GM19395 (cell line): ENCODE measurements at regions not wholly inside any gene's neighbourhood (a gene's known extent, or its start where the extent isn't known, plus 50 kb on each side); places are given as distances from the start of the nearest gene placed in this dataset.
"Not testable (repeated sequence)": the region's sequence is repeated elsewhere in the genome, so short reads cannot be mapped to it uniquely, and the experiment has no call there.

ENCODE experiments used
- ATAC-seq: cut with Tn5 transposase; IDR thresholded peaks from one replicate; pipeline ENCODE4 v1.9.1; 2021; ENCODE audit warnings: mild to moderate bottlenecking, moderate library complexity; ENCODE audit not compliant: unreplicated experiment

DNA sequence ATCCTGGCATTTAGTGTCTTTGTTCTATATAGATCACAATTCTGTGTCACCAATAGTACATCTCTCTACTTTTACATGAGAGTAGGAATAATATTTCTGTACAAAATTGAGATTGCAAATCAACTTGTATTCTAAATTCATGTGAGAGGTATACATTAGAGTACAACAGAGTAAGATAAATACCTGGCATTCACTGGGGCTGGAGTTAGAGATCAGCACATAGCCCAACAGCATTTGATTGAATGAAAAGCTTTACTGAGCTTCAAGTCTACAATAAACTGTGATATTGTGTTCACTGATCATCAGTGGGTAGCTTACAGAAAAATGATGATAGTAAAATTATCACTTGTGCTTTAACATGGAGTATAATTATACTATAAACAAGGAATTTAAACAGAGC lies 1114.7 kb downstream of the REEP3 start:
- no peak for ATAC-seq

DNA sequence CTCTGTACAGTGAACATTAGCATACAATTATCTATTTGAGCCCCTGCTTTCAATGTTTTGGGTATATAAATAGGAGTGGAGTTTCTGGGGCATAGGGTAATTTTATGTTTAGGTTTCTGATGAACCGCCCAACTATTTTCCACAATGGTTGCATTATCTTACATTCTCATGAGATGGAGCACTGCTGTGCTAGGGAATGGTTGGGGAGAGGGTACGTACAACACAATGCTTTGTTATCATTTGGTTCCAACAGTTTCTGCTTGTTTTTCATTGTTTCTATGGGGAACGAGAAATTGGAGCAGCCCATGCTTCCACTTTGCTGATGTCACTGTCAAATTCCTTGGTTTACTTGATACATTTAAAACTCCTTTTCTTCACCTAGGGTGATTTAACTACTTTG lies 1115.3 kb downstream of the REEP3 start:
- ATAC-seq, result no peak

DNA sequence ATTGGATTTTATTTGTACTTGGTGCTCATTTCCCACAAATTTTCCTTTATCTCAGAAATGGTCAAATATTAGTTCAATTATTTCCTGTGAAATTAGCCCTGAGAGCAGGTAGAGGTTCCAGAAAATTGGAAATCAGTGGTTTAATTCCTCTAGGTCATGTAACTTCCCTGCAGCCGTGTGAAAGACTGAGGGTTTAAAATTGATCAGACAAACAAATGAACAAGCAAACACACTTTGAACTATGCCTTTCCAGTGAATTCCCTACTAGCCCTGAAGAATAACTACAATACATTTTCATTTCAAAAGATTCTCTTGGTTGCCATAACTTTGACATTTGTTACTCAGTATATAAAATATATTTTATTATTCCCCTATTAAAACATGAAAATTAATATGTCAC lies 1116.7 kb downstream of the REEP3 start:
- no peak for ATAC-seq

DNA sequence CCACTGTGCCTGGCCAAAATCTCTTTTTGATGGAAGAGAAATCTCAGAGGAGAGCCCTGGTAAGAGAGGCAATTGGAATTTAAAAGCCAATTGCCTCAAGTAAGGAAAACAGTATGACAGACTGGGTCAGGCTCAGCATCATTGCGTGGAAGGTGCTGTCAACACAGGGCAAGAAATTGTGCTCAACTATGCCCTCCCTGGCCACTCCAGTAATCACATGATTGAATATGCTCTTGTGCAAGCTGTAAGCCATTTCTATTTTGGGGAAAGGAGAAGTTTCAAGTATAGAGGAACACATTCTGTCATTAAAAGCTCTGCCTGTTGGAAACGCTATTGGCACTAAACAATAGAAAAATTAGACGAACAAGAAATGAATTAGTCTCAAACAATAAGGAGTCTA lies 1127.7 kb downstream of the REEP3 start:
- ATAC-seq, result no peak

DNA sequence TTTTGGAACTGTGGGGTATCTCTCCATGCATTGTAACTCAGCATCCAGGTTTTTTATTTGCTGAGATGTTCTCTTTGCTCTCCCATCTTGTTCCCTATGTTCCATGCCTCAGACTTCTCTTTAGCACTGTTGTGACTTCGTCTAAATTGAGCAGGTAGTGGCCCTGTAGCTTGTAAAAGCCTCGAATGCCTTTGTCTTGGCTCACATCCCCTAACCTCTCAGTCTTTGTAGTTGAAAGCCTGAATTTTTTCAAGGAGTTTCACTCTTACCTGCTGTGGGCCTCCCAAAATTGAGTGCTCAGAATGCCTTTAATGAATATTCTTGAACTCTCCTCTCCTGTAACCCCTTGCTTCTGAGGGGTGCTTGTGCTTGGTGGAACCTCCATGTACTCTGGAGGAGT lies 1137.3 kb downstream of the REEP3 start:
- no peak for ATAC-seq

DNA sequence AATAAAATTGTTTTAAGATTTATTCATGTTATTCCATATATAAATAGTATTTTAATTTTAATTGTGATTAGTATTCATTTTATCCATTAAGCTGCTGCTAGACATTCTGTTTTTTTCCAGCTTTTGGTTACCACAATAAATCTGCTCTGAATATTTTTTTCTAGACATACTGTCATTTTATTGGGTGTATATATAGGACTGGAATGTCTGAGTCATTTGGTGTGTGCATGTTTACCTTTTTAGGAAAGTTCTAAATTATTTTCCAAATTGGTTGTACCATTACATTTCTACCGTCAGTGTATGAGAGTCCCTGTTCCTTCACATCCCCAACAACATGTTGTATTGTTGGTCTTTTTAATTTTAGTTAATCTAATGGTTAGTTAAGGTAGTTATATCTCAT lies 1138.1 kb downstream of the REEP3 start:
- ATAC-seq, result no peak

DNA sequence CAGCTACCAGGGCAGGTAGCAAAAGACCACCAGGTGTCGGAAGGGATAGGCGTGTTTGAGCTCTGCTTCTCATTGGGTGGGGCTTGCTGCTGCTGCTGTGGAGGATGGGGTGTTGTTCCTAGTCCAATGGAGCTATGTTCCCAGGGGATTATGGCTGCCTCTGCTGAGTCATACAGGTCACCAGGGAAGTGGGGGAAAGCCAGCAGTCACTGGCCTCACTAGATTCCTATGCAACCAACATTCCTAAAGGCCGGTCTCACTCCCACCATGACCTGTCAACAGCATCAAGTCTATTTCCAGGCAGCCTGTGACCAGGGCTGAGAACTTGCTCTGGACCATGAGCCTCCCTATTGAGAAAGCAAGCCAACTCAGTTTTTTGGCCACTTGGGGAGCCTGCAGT lies 1160.8 kb downstream of the REEP3 start:
- no peak for ATAC-seq

DNA sequence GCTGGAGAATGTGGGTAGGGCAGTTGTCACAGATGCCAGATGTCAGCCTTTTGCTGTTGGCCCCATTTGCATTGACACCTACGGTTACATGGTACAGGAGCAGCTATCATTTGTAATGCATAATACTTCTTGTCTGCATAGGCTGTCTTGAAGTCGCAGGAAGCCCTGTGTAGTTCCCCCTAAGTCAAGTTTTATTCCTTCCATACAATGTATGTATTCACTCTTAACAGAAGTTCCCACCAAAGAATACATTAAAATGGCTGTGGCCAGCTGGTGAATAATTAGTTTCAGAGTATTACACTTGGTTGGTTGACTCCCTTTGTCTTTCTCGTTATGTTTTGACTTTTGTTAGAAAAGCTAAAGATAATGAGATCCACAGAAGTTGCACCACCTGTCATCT lies 1169.0 kb downstream of the REEP3 start:
- no peak for ATAC-seq

DNA sequence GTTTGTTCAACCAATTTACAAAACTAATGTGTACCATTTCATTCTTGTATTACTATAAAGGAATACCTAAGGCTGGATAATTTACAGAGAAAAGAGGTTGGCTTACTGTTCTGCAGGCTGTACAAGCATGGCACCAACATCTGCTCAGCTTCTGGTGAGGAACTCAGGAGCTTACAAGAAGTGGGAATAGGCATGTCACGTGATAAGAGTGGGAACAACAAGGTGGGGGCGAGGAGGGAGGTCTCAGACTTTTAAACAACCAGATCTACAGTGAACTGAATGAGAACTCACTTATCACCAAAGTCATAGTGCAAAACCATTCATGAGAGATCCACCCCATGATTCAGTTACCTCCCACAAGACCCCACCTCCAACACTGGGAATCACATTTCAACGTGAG lies 1178.0 kb downstream of the REEP3 start:
- no peak for ATAC-seq

DNA sequence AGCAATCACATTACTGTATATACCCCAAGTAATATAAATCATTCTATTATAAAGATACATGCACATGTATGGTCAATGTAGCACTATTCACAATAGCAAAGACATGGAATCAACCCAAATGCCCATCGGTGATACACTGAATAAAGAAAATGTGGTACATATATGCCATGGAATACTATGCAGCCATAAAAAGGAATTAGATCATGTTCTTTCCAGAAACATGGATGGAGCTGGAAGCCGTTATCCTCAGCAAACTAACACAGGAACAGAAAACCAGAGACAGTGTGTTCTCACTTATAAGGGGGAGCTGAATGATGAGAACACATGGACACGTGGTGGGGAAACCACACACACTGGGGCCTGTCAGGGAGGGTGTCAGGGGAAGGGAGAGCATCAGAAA lies 1180.9 kb downstream of the REEP3 start:
- not testable (repeated sequence) for ATAC-seq

DNA sequence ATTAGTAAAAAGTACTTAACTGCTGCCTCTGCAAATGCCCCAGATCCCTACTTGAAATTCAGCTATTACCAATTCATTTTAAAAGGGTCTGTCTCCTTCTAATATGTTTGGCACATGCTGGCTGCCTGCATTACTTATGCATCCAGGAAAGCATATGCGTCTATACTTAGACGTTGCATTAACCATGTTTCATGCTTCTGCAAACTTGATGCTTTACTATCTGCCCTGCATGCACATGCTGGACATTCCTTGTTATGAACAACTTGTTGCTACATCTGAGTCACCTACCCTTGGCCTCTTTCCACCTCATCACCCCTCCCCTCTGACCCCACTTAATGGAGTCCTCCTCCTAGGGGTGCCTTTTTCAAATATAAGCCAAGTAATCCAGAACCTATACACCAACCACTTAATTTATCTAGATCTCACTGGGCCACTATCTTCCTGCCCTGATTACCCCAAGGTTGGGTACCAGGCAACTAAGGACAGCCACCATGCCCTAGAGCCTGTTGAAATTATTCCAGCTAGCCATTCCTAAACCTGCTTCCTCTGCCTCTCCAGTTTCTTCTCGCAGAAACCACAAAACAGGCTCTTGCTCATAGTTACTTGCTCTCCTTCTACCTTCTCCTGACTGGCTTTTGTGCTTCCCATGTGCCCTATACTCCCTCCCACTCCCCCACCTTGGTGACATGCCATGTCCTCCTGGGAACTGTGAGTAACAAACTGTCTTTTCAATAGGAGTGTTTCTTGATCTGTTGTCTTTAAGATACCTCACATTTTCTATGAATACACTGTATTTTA lies 1187.9 kb downstream of the REEP3 start:
- ATAC-seq, result no peak

DNA sequence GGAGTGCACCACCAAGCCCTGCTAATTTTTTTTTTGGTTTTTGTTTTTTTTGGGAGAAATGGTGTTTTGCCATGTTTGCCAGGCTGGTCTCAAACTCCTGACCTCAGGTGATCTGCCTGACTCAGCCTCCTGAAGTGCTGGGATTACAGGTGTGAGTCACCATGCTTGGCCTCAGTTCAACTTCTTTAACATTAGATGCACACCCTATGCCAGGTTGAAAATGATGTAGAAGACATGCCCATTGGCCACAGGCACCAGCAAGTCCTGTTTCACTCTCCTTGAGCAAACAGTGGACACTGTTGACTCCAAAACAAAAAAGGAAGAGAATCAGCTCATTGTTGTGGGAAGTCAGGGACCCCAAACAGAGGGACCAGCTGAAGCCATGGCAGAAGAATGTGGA lies 1205.3 kb downstream of the REEP3 start:
- ATAC-seq, result no peak

DNA sequence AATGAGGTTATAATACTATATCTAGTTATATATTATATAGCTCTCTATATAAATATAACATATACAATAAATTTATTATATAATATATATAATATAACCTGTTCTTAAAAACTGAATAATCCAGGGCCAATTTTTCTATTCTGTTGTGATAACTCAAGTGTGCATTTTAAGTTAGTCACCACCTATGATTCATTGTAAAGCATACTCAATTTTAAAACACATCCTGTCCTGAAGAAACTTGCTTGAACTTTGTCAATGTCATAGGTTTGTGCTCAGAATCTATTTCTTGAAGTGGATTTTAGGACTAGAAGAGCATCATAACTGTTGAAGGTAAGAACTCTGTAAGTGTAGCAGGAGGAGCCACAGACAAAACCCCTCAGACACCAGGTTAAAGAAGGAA lies 1209.8 kb downstream of the REEP3 start:
- no peak for ATAC-seq

DNA sequence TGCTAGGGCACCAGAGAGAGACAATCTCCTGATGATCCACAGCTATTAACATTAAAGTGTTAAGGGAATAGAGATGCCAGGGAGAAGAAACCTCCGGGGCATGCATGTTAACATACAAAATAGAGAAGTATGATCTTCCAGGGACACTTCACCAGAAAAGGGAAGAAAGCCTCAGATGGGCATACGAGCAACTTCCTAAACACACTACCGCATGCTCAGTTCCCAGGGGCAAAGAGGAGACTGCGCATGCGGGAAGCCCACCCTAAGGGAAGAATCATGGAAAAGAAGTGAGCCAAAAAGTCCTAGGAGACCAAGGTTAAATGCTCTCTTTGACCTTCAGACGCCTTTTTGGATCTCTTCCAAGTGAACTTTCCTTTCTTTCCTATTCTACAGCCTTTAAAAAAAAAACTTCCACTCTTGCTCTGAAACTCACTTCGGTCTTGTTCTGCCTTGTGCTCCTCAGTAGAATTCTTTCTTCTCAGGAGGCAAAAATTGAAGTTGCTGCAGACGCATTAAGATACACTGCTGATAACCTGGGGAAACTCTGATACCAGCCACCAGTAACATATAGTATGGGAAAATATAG lies 1211.3 kb downstream of the REEP3 start:
- ATAC-seq, result peak; percentile 19

DNA sequence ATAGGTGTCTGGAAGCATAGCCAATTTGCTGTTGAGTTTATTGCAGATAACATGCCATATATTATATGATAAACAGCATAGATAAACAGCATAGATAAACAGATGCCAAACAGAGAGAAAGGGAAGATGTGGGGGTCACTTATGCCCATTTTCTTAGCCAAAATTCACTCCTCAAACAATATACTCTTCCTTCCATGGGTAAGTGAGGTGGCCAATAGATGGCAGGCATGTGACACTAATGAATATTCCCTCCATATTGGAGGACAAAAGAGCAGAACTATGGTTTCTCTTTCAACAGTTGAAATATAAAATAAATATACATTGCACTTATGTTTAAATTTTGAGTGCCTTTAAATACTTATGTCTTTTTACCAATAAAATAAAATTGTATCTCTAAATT lies 1212.8 kb downstream of the REEP3 start:
- ATAC-seq, result no peak

DNA sequence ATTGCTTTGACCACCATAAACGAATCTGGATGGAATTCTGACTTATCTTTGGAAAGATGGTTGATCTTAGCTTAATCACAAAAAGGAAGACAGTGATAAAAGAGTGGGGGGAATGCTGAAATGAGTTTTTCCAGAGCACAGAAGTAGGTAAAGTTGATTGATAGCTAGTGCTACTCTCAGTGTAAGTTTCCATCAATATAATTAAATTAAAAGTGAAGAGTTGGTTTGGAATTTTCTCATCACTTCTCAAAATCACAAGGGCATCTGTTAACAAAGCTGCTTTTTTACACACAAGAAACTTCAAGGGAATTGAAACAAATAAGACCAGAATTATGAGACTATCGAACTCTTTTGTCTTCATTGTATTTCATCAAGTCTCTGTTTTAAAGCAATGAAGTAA lies 1217.3 kb downstream of the REEP3 start:
- ATAC-seq, result no peak

DNA sequence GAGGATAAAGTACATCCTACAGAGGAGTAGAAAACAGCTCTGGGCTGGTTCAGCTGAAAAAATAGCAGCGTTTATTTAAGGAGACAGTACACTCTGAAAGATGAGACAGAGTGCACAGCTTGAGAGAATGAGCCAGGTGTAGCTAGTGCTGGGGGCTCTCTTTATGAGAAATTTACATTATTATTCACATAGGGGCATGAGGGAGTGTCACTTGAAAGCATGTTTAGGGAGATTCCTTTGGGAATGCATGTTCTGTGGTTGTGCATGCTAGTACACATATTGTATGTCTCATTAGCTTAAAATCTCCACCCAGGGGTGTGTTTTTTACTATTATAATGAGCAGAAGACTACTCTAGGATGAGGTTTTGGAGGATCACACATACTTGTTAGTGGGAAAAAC lies 1224.4 kb downstream of the REEP3 start:
- no peak for ATAC-seq

DNA sequence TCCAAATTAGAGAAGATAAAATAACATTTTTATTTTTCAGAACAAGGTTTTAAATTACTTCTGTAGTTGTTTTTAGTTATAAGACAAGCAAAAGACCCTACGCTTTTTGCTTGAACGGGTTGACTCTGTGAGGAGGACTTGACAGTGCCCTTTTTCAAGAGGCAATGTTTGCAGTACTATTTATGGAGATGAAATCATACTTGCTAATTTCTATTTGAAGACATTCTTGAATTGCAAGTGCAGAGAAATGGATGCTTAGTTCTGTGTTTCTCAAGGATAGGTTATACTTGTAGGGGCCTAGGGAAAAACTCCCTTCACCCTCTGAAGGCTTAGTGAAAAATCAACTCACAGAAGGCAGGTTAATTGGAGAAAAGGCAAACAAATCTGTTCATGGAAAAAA lies 1229.5 kb downstream of the REEP3 start:
- no peak for ATAC-seq

DNA sequence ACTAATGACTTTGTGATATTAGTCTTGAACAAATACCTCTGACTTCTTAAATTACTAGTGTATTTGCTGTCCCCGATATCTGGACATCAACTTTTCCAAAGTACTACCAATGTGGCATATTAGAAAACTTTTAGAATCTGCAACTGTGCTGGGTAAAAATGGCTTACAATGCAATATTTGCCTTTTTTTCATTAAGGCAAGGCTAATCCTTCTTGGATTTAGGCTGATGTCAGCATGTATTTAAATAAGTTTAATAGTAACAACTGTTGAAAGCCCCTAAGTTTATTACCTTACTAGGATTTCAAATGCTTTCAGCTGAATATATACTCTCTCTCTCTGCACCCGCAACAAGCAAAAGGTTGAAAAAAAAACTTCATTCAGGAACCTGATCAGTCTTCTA lies 1232.3 kb downstream of the REEP3 start:
- ATAC-seq, result no peak

DNA sequence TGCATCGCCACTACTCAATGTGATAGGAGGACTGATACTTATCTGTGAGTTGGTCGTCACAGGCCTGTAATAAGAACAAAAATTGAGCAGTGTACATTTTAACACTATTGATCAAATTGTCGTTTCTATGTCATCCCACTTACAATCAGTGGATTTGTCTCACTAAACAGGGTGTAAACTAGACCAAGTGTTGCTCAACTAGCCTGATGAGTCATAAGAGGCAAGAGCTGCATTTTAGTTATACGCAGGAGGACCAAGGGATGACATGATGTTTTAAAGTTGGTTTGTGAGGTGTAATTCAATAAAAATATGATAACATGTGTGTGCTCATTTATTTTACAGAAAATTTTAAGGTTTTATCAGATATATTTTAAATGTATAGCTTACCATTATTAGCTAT lies 1239.2 kb downstream of the REEP3 start:
- ATAC-seq, result no peak

DNA sequence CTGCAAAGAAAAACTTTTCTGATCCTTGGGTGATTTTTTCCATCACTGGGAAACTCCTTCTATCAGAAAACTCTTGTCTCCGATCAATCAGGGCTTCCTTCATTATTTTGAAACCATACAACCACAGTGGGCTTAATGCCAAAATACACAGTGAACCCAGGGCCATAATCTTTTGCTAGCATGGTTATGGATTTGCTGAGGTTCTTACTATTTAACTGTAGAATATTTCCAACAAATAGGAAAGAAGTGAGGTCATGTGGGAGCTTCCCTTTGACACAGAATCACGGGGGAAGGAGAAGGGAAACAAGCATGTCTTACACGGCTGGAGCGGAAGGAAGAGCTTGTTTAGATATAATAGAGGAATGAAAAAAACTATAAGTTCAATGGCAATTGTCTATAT lies 1241.7 kb downstream of the REEP3 start:
- no peak for ATAC-seq

DNA sequence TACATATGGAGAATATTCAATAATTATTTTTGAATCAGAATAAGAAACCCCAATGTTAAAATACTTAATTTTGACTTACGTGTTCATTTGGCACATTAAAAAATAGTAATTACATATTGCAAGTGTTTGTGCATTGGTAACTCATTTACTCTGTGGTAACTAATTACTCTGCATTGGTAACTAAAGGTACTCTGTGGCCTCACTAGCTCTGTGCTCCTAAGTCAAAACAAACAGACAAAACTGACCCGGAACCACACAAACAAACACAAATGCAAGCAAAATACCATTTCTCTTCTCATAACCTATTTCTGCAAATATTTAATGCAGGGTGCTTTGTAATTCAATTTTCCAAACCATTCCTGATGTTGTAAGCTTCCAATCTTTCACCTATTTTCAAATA lies 1244.3 kb downstream of the REEP3 start:
- no peak for ATAC-seq
